Epithelial cell of esophagus (primary cell): ENCODE measurements at regions not wholly inside any gene's neighbourhood (a gene's known extent, or its start where the extent isn't known, plus 50 kb on each side); places are given as distances from the start of the nearest gene placed in this dataset.
"Not testable (repeated sequence)": the region's sequence is repeated elsewhere in the genome, so short reads cannot be mapped to it uniquely, and the experiment has no call there.

Source experiments
- DNase-seq: peaks from one replicate; pipeline ENCODE4 v3.0.0; 2010; ENCODE audit warnings: low read depth
- H3K4me3 ChIP-seq: 2 replicates; pipeline ENCODE4 v1.5.1; 2011; ENCODE audit warnings: mild to moderate bottlenecking, low read length, control low read depth
- TF ChIP-seq, protein P1 (sequence below): IDR thresholded peaks from 2 replicates; pipeline ENCODE4 v1.5.1; 2011; ENCODE audit warnings: low read depth, mild to moderate bottlenecking, low read length, control low read depth, inconsistent platforms; ENCODE audit not compliant: insufficient read depth; ENCODE audit errors: missing control alignments

DNA sequence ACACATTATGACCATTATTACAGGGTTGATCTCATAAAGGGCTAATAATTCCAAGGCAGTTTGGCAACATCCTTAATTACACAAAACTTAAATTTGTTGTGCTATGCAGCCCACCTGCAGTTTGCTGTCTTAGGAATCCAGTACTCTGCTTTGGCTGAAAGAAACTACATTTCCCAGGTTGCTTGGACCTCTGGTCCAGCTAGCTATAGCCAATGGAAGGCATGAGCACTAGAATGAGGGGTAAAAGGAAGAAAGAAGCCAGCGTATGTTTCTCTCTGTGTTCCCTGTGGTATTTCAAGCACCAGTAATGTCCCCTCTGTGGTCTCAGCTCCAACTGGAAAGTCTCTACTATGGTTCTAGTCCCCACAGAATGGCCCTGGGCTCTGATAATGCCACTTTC, 84.3 kb upstream of the TSC22D2 start:
- TF ChIP-seq, protein P1, sequence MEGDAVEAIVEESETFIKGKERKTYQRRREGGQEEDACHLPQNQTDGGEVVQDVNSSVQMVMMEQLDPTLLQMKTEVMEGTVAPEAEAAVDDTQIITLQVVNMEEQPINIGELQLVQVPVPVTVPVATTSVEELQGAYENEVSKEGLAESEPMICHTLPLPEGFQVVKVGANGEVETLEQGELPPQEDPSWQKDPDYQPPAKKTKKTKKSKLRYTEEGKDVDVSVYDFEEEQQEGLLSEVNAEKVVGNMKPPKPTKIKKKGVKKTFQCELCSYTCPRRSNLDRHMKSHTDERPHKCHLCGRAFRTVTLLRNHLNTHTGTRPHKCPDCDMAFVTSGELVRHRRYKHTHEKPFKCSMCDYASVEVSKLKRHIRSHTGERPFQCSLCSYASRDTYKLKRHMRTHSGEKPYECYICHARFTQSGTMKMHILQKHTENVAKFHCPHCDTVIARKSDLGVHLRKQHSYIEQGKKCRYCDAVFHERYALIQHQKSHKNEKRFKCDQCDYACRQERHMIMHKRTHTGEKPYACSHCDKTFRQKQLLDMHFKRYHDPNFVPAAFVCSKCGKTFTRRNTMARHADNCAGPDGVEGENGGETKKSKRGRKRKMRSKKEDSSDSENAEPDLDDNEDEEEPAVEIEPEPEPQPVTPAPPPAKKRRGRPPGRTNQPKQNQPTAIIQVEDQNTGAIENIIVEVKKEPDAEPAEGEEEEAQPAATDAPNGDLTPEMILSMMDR = no peak
- no peak for DNase-seq
- no peak overlapping the region for H3K4me3 ChIP-seq

DNA sequence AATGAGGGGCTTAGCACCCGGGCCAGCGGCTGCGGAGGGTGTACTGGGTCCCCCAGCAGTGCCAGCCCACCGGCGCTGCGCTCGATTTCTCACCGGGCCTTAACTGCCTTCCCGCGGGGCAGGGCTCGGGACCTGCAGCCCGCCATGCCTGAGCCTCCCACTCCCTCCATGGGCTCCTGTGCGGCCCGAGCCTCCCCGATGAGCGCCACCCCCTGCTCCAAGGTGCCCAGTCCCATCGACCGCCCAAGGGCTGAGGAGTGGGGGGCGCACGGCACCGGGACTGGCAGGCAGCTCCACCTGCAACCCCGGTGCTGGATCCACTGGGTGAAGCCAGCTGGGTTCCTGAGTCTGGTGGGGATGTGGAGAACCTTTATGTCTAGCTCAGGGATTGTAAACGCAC, 85.0 kb upstream of the TSC22D2 start:
- H3K4me3 ChIP-seq, DNase-seq: not testable (repeated sequence)

DNA sequence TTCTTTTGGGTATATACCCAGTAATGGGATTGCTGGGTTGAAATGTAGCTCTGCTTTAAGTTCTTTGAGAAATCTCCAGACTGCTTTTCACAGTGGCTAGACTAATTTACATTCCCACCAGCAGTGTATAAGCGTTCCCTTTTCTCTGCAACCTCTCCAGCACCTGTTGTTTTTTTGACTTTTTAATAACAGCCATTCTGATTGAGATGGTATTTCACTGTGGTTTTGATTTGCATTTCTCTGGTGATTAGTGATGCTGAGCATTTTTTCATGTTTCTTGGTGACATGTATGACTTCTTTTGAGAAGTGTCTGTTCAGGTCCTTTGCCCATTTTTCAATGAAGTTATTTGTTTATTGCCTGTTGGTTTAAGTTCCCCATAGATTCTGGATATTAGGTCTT, 87.1 kb upstream of the TSC22D2 start:
- not testable (repeated sequence) for DNase-seq, H3K4me3 ChIP-seq

DNA sequence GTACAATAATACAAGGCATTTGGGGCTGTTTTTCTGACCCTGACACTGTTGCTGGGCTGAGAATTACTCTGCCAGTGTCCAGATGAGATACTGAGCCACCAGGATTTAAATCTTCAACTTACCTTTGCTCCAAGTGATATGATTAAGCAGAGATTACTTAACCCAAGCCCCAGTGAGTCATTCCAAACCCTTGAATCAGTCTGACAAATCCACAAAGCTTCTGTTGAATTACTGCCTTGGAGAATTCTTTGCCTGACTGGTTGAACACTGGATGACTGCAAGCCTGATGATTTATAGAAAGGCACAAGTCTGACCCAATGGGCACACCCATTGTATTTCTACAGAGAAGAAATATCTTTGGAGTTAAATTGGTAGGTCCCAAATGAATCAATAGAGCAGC, 88.2 kb upstream of the TSC22D2 start:
- peak; percentile 99 for DNase-seq
- TF ChIP-seq, protein P1 = no peak
- no peak overlapping the region for H3K4me3 ChIP-seq

DNA sequence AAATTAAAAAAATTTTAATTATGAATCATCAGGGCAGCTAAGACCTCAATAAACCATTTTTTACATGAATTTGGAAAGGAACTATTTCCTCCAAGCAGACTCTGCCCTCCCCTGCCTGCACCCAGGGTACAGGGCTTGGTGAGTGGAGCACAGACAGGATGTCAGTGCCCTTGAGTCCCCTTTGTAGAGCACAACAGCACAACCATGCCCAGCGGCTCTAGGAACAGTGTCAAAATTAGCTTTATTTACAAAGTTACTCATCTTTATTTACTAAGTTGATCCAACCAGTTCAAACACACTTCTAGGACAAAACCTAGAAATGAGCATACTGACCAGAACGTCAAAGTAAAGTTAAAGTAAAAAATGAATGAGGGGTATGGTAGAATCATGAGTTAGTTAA, 90.6 kb upstream of the TSC22D2 start:
- peak; percentile 58 for DNase-seq
- TF ChIP-seq, protein P1 = no peak
- no peak overlapping the region for H3K4me3 ChIP-seq

DNA sequence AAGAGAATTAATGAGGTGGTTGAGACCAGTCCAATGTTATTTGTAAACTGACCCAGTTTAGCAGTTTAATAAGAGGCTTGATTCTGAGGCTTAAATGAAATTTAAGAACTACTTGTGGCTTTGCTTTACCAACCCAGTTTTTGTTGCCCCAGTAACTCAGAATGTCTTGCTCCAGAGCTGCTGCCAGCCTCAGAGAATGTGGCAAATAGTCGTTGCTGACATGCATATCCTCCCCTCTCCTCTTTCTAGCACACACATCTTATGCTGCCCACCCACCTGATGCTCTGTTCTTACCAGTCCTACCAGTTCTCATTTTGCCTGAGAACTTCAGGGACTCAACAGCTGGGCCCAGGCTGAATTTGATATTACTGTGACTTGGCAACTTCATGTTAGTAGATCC, 92.4 kb upstream of the TSC22D2 start:
- DNase-seq = no peak
- H3K4me3 ChIP-seq = no peak overlapping the region
- TF ChIP-seq, protein P1 = no peak

DNA sequence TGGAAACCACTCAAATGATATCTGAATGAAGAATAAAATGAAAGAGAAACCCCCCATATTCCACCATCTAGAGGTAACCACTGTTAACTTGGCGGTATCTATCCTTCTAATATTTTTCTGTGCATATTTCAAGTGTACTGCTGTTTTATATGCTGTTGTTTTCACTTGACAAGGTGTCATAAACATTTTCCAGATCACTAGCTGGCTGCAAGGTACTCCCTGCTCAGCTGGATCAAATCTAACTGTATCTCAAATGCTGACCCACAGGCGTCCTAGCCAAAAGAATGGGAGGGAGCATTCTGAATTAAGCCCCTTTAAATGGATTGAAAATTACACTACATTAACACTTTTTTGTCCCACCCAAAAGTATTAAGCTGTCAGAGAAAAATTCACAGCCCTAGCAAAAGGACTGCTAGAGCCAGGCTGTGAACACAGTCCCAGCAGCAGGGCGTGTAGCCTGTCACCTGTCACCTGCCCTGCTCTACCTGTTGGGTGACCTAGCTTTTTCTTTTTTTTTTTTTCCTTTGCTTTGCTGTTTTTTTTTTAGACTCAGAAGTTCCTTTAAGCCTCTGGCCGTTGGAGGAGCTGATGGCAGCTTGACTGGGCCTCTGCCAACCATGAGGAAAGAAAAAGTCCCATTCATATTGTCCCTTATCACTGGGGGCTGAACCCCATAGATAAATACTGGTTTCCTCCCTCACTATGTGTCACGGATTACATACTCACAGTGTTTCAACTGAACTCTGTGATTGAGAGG, 93.7 kb upstream of the TSC22D2 start:
- H3K4me3 ChIP-seq = no peak overlapping the region
- TF ChIP-seq, protein P1 = no peak
- no peak for DNase-seq

DNA sequence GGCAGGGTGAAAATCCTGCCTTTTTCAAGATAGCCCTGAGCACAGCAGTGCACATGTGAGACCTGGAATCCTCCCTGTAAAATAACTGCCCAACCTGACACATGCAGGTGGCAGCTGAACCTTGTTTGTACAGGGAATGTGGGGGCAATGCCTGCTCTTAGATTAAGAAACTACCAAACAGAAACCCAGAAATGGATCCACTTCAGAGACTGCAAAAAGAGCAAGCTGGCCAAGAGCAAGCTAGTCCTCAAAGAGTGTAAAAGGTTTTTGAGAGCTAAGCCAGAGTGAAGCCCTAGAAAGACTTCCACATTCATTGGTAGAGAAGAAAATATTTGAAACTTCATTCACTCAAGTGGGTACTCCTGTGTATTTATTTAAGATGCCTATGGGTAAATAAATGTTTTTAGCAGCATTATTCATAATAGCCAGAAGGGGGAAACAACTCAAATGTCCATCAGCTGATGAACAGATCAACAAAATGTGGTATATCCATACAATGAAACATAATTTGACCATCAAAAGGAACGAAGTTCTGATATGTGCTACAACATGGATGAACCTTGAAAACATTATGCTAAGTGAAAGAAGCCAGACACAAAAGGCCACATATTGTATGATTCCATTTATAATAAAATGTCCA, 96.0 kb upstream of the TSC22D2 start:
- DNase-seq = no peak
- no peak overlapping the region for H3K4me3 ChIP-seq
- TF ChIP-seq, protein P1 = no peak
